HG03097 (cell line): ENCODE measurements at regions not wholly inside any gene's neighbourhood (a gene's known extent, or its start where the extent isn't known, plus 50 kb on each side); places are given as distances from the start of the nearest gene placed in this dataset.
"Not testable (repeated sequence)": the region's sequence is repeated elsewhere in the genome, so short reads cannot be mapped to it uniquely, and the experiment has no call there.

Experiments
- ATAC-seq: cut with Tn5 transposase; IDR thresholded peaks from one replicate; pipeline ENCODE4 v1.9.1; 2021; ENCODE audit not compliant: unreplicated experiment, low FRiP score

DNA sequence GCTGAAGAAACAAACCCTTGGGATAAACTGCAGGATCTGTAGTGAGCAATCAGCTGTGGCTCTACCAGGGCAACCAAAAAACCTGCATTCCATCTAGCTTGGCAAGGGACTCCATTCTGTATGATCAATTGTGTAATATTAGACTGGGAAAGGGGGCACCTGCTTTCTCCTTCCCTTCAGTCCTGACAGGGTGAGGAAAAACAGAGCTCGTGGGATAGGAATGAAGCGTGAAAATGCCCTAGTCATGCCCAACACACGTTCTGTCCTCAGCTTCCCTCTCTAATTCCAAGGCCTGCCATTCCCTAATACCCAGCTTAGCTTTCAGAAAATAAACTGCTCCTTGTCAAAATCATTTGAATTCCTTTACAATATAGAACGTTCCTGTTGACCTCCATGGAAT, 442.3 kb downstream of the PLPP3 start:
- no peak for ATAC-seq

DNA sequence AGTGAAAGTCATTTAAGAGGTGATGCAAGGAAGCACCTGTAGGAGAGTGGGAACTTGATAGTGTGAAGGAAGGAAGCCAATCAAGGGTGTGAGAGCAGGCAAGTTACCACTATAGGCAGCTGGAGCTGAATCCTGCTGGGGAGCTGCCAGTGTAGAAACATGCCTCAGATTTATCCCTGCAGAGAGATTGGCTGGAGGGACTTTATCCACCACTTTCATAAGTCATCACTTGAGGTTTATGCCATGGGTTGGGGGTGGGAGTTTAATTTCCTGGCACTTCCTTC, 443.6 kb downstream of the PLPP3 start:
- no peak for ATAC-seq

DNA sequence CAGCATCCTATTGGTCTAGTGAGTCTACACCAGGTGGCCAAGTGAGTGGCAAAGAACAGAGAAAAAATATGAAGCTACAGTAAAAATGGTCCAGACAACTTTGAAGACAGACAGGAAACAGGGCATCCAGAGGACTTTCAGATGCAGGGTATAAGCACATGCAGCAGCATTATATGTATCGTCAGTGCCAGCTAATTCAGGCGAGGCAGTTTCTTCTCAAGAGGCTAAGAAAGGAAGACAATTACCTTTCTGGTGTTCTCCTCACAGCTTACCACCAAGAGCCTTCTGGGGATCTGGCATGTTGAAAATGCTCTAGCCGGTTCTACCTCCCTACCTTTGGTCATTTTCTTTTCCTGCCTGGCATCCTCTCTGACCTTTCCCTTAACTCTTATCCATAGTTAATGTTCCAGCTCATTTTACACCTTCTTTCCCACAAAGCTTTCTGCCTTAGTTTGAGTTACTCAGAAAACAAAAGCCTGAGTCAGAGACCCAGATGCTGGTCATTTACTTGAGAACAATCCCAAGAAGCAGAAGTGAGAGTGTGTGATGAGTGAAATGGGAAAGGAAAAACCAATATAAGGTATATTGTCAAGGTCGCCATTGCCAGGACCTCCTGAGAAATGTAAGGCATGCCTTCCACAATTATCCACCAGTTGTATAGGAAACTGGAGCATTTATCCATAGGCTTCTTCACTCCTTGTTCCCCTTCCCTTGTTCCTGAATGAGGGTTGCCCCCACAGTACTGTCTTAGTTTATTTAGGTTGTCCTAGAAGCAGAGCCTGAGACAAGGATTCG, 444.1 kb downstream of the PLPP3 start:
- no peak for ATAC-seq

DNA sequence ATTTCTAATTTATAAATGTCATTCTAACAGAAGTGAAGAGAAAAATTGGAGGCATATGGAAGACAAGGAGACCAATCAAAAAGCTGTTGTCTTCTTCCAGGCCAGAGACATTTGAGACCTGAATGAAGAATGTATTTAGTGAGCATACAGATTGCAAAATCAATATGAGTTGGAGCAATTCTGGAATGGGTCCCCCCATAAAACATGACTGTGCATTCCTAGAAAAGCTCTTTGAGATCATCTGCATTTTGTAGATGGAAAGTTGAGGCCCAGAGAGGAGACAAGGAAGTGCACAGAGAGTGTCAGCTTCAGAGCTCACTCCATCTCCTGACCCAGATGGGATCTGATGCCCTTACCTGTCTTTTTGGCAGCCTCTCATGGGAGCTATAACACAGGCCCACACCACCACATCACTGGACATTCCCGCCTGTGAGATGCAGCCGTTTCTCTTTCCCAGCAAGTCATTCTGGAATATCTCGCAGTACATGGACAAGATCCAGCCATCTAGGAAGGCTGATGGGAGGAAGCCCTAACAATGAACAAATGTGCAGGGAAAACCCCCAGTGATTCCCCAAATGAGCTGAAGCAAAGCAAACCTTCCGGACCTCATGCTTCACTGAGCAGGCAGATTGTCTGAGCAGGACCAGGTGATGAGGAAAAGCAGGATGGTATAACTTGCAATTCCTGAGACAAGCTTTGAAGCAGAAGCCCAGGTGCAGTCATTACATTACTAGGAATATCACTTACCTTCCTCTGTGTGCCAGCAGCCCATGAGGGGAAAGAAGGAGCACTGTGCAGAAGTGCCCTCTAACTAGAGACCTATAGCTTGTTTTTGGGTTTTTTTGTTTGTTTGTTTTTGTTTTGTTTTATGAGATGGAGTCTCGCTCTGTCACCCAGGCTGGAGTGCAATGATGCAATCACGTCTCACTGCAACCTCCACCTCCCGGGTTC, 445.6 kb downstream of the PLPP3 start:
- no peak for ATAC-seq

DNA sequence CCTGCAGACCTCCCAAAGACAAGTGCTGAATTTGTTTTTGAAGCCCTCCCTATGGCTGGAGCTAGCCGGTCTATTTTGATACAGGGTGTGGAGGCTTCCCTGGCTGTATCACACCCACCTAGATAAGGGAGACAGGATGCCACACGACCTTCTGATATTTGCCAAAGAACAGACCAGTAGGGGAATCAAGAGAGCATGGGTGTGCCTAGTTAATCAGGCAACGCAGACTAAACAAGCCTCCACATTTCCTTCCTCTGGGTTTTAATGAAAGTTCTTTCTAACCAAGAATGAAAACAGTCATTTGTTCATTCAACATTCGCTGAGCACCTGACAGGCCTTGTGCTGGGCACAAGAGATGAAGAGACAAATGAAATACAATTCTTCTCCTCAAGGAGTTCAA, 446.8 kb downstream of the PLPP3 start:
- no peak for ATAC-seq

DNA sequence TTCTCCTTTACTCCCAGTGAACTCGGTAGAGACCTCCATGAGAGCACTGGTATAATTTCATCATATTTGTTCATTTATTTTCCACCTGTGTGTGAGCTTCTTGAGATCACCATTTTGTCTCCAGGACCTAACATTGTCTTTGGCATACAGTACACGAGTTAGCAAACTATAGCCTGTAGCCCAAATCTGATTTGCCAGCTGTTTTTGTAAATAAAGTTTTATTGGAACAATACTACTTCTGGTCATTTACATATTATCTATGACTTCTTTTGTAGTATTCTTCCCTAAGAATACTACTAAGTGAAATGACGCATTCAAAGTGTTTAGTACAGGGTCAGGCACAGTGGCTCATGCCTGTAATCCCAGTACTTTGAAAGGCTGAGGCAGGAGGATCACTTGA, 449.5 kb downstream of the PLPP3 start:
- no peak for ATAC-seq

DNA sequence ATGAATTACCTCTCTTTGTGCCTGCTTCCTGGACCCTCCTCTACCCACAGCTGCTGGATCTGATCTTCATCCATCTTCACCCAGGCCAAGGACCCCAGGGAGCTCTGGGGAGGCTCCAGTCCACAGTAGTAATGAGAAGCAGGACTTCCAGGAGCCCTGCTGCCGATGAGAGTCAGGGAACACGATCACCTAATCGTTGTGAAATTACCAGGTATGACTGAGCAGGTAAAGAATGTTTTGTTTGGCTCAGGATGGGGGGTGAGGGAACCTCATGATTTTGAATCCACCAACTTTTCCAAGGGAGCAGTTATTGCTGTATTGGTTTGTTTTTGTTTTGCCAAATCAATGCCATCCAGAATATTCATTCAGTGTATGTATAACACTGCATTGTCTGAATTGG, 454.0 kb downstream of the PLPP3 start:
- ATAC-seq, result no peak

DNA sequence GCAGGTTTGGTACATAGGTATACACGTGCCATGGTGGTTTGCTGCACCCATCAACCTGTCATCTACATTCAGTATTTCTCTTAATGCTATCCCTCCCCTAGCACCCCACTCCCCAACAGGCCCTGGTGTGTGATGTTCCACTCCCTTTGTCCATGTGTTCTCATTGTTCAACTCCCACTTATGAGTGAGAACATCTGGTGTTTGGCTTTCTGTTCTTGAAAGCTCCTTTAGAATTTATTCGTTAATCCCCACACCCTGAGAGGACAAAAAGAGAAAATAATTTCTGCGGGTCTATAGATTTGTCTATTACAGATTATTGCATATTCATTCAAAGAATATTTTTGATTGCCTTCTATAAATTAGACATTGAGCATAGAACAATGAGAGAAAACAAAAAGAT, 455.5 kb downstream of the PLPP3 start:
- no peak for ATAC-seq

DNA sequence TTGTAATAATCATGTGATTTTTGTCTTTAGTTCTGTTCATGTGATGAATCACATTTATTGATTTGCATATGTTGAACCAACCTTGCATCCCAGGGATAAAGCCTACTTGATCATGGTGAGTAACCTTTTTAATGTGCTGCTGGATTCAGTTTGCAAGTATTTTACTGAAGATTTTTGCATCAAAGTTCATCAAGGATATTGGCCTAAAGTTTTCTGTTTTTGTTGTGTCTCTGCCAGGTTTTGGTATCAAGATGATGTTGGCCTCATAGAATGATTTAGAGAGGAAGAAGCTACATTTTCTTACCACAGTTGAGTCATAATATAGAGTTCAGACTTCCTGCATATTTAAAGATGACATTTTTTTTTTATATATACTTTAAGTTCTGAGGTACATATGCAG, 455.9 kb downstream of the PLPP3 start:
- ATAC-seq, result no peak

DNA sequence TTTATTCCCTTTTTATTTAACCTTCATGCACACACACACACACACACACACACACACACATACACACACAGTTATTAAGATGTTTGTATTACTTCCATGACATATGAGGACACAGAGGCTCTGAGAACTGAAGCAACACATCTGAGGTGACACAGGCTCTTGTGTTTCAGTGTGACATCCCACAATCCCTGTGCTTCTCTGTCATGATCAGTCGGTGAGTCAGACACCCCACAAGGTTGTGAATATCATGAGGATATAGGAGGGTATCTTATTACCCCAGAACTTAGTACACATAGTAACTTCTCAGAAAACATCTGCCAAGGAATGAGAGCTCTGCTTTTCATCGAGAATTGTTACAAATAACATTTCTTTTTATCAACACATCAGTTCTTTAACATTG, 459.3 kb downstream of the PLPP3 start:
- no peak for ATAC-seq

DNA sequence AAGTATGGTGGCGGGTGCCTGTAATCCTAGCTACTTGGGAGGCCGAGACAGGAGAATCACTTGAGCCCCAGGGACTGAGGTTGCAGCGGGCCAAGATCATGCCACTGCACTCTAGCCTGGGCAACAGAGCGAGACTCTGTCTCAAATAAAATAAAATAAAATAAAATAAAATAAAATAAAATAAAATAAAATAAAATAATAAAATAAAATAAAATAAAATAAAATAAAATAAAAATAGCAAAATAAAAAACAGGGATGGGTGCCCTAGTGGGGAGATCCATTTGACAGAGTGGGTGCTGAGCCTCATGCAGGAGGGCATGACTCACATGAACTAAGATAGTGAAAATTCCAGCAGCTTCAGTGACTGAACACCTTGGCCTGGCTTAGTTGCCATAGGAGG, 460.7 kb downstream of the PLPP3 start:
- not testable (repeated sequence) for ATAC-seq

DNA sequence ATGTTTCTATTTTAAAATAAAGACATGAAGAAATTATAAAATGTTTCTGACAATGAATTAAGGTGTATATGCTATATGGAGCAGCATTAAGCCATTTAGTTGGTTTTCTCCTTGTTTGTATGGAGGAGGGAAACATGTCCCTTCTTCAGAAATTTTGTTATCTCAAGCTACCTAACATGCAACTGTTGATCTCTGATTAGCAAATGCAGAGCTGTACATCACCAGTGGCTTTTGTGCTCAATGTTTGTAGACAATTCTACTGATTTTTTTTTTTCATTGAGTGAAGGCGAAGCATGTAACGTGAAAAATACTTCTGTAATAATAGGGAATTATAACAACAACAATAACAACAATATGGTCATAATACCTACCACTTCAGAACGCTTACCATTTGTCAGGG, 463.7 kb downstream of the PLPP3 start:
- no peak for ATAC-seq

DNA sequence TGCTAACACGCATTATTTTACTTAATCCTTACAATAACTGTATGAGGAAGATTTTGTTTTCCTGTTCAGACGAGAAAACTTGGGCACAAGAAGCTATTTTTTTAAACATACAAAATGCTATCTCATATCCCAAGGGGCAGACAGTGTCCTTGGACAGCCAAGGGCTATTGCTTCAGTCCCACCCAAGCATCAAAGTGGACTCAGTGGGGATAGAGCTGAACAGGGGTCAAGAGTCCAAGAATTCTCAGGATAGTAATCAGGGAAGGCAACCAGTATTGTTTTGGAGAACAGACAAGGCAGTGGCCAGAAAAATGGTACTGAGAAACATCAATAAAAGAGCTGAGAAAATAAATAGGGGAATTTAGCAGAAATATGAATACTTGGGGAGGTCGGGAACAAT, 465.7 kb downstream of the PLPP3 start:
- ATAC-seq, result no peak

DNA sequence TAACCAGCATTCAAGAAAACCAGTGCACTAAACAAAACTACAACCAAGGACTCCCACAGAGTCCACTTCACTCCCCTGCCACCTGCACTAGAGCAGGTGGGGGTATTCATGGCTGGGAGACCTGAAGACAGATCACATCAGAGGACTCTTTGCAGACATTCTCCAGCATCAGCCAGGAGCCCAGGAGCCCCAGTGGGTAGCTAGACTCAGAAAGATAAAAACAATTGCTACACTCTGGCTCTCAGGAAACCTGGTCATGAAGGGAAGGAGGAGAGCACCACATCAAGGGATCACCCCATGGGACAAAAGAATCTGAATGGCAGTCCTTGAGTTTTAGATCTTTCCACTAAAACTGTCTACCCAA, 472.1 kb downstream of the PLPP3 start:
- ATAC-seq, result no peak

DNA sequence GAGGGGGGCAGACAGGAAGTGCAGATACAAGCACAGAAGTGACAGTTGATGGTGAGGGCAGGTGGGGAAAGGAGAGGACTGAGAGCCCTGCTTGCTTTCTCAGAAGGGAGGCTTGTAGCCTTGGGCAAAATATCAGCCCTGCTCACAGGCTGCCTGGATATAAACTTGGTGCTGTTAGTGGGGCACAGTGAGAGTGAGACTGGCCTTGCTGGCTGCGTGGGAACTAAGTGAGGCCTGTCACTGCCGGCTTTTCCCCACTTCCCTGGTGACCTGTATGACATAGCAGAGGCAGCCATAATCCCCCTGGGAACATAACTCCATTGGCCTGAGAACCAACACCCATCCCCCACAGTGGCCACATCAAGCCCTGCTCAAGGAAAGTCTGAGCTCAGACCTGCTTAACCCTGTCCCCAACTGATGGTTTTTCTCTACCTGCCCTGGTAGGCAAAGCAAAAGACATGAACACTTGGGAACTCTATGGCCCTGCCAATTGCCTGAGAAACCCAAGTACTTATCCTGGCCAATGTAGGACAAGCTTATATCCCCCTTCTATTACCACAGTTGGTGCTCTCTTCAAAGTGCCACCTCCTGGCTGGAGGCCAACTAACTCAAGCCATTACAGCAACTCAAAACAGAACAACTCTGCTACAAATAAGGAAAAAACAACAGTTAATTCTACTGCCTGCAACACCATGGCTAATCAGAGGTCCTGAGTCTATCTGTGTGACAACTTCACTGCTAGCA, 472.7 kb downstream of the PLPP3 start:
- no peak for ATAC-seq

DNA sequence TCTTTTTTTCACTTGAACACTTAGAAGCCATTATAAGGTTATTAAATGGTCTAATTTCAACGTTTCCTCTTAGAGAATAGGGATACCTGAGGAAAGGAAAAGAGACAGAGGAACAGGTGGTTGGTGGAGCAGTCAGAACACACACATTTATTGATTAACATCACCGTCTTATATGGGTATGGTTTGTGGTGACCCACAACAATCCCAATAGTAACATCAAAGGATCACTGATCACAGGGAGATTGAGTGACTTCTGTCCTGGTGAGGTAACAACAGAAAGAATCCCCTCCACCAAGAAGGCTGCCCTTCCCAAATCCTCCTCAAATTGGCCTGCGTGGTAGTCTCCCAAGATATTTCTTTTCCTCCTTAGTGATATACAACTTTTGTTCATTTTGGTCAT, 474.0 kb downstream of the PLPP3 start:
- no peak for ATAC-seq

DNA sequence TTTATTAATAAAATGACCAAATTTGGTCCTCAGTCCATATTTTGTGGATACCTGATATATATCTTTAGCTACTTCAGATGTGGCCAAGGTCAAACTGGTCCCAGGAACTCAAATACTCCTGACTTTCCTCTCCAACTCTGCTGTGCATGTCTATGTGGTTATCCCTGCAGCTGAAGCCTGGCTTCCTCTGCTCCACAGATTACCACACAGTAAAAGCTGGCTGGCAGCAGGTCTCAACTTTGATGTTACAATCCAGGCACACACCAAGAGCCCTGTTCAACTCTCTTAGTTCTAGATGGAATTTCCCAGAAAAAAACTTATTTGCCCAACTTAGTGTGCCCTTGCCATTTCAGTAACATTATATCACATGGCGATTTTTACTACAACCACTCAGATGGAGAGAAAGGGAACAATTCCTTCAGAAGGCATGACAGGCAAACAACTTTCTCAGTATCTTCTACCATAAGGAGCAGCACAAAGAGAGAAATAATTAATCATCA, 479.5 kb downstream of the PLPP3 start:
- ATAC-seq, result no peak

DNA sequence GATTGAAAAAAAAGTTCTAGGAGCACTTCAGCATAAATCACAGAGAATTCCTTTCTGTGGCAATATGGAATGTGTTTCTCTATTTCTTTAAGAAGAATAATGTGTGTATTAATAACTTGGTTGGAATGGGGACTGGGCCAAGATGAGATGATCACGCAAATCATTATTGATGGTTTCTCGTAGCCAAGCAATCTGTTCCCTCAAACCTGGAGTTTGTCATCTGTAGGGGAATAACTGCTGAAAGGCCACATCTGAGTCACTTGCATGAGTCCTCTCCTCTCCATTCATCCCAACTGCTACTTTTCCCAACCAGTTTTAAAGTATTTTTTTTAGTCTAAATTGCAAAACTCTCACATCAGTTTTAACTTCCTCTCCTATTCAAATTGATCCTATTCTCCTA, 480.4 kb downstream of the PLPP3 start:
- no peak for ATAC-seq

DNA sequence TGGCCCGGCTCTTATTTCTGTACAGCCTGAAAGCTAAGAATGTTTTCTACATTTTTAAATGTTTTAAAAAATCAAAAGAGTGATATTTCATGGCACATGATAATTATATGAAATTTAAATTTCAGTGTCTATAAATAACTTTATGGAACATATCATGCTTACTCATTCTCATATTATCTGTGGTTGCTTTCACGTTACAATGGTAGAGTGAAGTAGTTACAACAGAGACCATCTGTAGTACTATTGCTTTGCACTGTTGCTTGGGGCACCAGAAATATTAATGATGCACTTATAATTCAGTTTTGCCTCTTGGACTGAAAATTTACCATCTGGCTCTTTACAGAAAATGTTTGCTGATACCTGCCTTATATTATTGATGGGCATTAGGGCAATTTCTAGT, 481.6 kb downstream of the PLPP3 start:
- ATAC-seq, result no peak

DNA sequence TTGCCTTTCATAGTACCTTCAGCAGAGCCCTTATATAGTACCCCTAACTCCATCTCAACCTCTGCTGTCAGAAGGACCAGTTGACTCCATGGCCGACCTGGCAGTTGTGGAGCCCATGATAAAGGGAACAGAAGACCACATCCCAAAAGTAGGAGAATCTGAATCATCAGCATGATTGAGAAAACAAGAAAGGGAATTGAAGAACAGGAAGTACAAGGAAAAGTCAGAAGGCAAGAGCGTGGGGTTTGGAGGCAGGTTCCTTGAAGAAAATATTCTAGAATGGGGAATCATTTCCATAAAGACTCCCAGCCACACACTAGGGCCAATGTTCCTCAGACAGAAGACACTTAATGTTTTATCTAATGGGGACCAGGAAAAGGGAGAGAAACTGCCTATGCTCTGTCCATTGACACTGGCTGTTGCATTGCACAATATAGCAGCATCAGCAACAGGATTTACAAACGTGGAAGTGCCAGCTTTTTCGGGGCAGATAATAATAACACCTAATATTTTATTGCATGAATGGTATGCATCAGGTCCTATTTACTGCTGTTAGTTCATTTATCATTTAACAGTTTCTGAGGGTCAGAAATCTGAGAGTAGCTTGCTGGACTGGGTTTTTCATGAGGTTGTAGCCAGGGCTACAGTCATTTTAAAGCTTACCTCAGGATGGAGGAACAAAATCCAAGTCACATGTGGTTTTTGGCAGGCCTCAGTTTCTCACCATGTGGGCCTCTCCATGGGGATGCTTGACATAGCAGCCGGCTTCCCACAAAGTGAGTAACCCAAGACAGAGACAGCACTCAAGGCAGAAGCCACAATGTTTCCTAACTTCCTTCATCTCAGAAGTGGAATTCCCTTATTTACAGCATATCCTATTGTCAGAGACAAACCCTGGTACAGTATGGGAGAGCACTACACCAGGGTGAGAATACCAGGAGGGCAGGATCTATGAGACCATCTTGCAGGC, 483.4 kb downstream of the PLPP3 start:
- no peak for ATAC-seq
